ENCODE measurements at regions not wholly inside any gene's neighbourhood (a gene's known extent, or its start where the extent isn't known, plus 50 kb on each side); places are given as distances from the start of the nearest gene placed in this dataset.

DNA sequence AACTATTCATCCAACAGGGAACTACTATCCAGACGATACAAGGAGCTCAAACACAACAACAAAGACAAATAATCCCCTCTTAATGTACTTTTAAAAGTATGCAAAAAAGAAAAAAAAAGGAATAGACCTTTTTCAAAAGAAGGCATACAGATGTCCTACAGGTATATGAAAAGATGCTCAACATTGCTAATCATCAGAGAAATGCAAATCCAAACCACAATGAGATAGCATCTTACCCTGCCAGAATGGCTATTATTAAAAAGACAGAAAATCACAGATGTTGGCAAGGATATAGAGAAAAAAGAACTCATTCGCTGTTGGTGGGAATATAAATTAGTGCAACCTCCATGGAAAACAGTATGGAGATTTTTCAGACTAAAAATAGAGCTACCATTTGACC, 67.1 kb upstream of the ENPP6 start:
- WGBS, 2 donors, result 83 to 91% methylated on average over 2 of the region's 2 CpGs
- no peak overlapping the region for H3K27ac ChIP-seq
- DNase-seq, result no peak
- intact Hi-C loops (cut with DNase I; ENCODE audit: low total_unique reads), result no loop called here
- H3K9me3 ChIP-seq, result no peaks in the 10 kb centered on the region
- H3K36me3 ChIP-seq (ENCODE audit: low read depth, missing control alignments), result no peaks in the 10 kb centered on the region
- no peak for TF ChIP-seq POLR2A (IDR thresholded peaks at IDR 0.05)
- TF ChIP-seq, protein P1, sequence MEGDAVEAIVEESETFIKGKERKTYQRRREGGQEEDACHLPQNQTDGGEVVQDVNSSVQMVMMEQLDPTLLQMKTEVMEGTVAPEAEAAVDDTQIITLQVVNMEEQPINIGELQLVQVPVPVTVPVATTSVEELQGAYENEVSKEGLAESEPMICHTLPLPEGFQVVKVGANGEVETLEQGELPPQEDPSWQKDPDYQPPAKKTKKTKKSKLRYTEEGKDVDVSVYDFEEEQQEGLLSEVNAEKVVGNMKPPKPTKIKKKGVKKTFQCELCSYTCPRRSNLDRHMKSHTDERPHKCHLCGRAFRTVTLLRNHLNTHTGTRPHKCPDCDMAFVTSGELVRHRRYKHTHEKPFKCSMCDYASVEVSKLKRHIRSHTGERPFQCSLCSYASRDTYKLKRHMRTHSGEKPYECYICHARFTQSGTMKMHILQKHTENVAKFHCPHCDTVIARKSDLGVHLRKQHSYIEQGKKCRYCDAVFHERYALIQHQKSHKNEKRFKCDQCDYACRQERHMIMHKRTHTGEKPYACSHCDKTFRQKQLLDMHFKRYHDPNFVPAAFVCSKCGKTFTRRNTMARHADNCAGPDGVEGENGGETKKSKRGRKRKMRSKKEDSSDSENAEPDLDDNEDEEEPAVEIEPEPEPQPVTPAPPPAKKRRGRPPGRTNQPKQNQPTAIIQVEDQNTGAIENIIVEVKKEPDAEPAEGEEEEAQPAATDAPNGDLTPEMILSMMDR (IDR thresholded peaks at IDR 0.05), result no peak
- H3K27me3 ChIP-seq, result no peaks in the 10 kb centered on the region
- H3K4me3 ChIP-seq, result no peak overlapping the region
- peaks cover 12% of the 10 kb centered on the region for H3K4me1 ChIP-seq

DNA sequence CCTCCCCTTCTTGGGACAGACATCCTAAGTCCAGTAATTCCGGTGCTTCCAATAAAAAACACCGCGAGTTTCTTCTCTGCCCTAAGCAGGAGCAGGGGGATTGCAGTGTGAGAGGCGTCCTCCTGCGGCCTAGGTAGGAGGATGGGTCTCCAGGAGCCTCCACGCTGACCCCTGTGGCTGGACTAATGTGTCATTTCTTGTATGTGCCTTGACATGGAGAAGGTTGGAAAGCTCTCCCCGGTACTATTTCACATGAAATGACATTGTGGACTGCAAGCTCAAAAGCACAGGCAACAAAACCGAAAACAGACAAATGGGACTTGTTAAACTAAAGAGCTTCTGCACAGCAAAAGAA, 66.6 kb upstream of the ENPP6 start:
- no peak overlapping the region for H3K27ac ChIP-seq
- H3K36me3 ChIP-seq (ENCODE audit: low read depth, missing control alignments), result no peaks in the 10 kb centered on the region
- WGBS, 2 donors, result 69 to 79% methylated on average over 8 of the region's 8 CpGs
- H3K4me1 ChIP-seq, result peaks cover 12% of the 10 kb centered on the region
- intact Hi-C loops (cut with DNase I; ENCODE audit: low total_unique reads), result no loop called here
- DNase-seq, result no peak
- no peaks in the 10 kb centered on the region for H3K9me3 ChIP-seq
- no peak overlapping the region for H3K4me3 ChIP-seq
- TF ChIP-seq, protein P1 (IDR thresholded peaks at IDR 0.05), result no peak
- no peak for TF ChIP-seq POLR2A (IDR thresholded peaks at IDR 0.05)
- no peaks in the 10 kb centered on the region for H3K27me3 ChIP-seq

DNA sequence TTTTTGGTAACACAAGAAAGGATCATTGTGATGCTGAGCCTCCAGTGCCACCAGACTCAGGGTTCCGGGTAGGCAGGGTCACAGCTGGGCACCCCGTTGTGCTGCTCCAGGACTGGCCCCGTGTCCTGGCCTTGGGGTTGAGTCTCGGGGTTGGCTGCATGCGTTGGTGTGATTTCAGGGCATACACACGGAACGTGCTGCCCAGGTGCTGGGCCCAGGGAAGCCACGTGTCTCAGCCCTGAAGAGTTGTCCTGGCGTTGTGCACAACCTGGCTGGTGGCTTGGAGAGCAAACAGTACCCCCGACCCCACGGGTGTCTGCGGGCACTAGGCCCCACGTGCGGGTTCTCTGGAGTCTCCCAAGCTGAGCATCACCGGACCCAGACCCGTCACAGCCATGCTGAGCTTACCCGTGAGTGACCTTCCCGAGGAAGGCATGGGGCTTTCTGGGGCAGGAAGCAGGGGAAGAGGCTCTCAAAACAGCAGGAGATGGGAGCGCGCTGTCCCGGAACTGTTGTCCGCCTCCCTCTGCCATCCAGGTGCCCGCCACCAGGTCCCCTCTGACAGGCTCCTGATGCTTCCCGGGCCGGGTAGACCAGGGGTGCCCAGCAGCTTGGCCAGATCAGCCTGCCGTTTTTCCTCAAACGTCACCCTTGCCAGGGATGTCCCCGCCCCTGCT, 66.1 kb upstream of the ENPP6 start:
- H3K4me1 ChIP-seq, result peaks cover 12% of the 10 kb centered on the region
- no peak overlapping the region for H3K27ac ChIP-seq
- DNase-seq, result no peak
- no peaks in the 10 kb centered on the region for H3K36me3 ChIP-seq (ENCODE audit: low read depth, missing control alignments)
- intact Hi-C loops (cut with DNase I; ENCODE audit: low total_unique reads), result no loop called here
- H3K27me3 ChIP-seq, result no peaks in the 10 kb centered on the region
- H3K9me3 ChIP-seq, result no peaks in the 10 kb centered on the region
- H3K4me3 ChIP-seq, result no peak overlapping the region
- 71 to 81% methylated on average over 19 to 27 of the region's 28 CpGs for WGBS, 2 donors
- TF ChIP-seq, protein P1 (IDR thresholded peaks at IDR 0.05), result no peak
- no peak for TF ChIP-seq POLR2A (IDR thresholded peaks at IDR 0.05)

DNA sequence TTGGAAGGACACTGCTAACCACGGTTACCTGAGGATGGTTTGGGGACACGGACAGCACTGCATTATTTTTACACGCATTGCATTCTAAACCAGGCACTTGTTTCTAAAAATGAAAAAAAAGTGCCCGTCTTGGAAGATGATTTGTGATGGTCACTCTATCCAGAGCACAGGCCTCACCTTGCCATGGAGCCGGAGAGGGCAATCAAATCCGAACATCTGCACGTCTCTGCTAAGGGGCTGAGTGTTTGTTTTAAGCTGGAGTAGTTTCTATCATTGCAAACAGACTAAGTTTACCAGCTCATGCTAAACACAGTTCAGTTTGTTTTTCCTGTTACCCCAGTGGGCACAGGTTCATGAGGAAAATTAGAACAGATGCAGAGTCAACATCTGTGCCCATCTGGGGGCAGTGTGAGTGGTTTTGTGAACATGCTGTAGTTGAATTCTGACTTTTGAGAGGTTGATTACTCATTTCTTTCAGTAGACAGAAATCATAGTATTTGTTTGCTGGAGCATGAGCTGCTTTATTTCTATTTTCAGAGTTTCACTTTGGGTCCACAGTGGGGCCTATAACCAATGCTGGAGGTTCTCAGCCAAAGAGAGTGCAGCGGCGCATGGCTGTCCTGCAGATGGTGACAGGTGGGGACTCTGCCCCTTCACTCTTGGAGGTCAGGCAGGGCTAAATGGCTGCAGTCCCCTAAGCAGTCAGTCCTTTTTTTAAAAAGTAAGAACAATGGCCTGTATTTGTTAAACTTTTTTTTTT, 65.4 kb upstream of the ENPP6 start:
- no peaks in the 10 kb centered on the region for H3K36me3 ChIP-seq (ENCODE audit: low read depth, missing control alignments)
- intact Hi-C loops (cut with DNase I; ENCODE audit: low total_unique reads), result no loop called here
- TF ChIP-seq POLR2A (IDR thresholded peaks at IDR 0.05), result no peak
- TF ChIP-seq, protein P1 (IDR thresholded peaks at IDR 0.05), result no peak
- no peak overlapping the region for H3K4me3 ChIP-seq
- H3K9me3 ChIP-seq, result no peaks in the 10 kb centered on the region
- H3K27me3 ChIP-seq, result no peaks in the 10 kb centered on the region
- DNase-seq, result no peak
- WGBS, 2 donors, result 94 to 99% methylated on average over 9 of the region's 9 CpGs
- H3K27ac ChIP-seq, result no peak overlapping the region
- peaks cover 10% of the 10 kb centered on the region for H3K4me1 ChIP-seq

All from testis (tissue), 2 donors.